Activated T-cell treated with anti-CD3 and anti-CD28 coated beads, Interleukin-2, amount 50 U/mL, for 4 hours (primary cell): ENCODE measurements at regions not wholly inside any gene's neighbourhood (a gene's known extent, or its start where the extent isn't known, plus 50 kb on each side); places are given as distances from the start of the nearest gene placed in this dataset.
A peak's percentile ranks its signal among the peaks of the same experiment; 100 is the strongest.

Experiments
- ATAC-seq, 2 donors: fragments of 200-7000 bp; cut with Tn5 transposase; one replicate each; pipeline ENCODE4 v1.10.0; 2021
- DNase-seq: peaks from one replicate; pipeline ENCODE4 v3.0.0-alpha.2; 2020
- H3K27me3 Mint-ChIP-seq: one replicate; pipeline ENCODE4 v1.8.0; 2021; ENCODE audit warnings: low read depth, mixed read lengths
- H3K36me3 Mint-ChIP-seq: one replicate; pipeline ENCODE4 v1.8.0; 2022; ENCODE audit warnings: mixed read lengths; ENCODE audit not compliant: insufficient read depth
- H3K4me1 Mint-ChIP-seq: one replicate; pipeline ENCODE4 v1.8.0; 2021; ENCODE audit warnings: low read depth, mixed read lengths
- H3K4me3 Mint-ChIP-seq: one replicate; pipeline ENCODE4 v1.8.0; 2021; ENCODE audit warnings: mild to moderate bottlenecking, moderate library complexity, mixed read lengths
- H3K9me3 Mint-ChIP-seq: one replicate; pipeline ENCODE4 v1.8.0; 2021; ENCODE audit warnings: mixed read lengths

GRCh38 chr5:2038321-2039179 lies 155.8 kb upstream of the IRX4 start:
- no peaks in the 10 kb centered on the region for H3K9me3 Mint-ChIP-seq
- DNase-seq: peak; percentile 52
- peak overlapping the region; percentile 58 for H3K4me3 Mint-ChIP-seq
- no peaks in the 10 kb centered on the region for H3K36me3 Mint-ChIP-seq
- H3K27me3 Mint-ChIP-seq: peaks cover 39% of the 10 kb centered on the region
- H3K4me1 Mint-ChIP-seq: no peaks in the 10 kb centered on the region
- peak; percentile 92 to 93 for ATAC-seq

GRCh38 chr5:2036885-2037284 lies 154.2 kb upstream of the IRX4 start:
- Mint-ChIP-seq H3K4me1 (no peaks in the 10 kb centered on the region), H3K9me3 (peaks cover 5% of the 10 kb centered on the region), H3K4me3 (no peak overlapping the region), H3K36me3 (no peaks in the 10 kb centered on the region), H3K27me3 (peaks cover 48% of the 10 kb centered on the region)
- ATAC-seq (no peak), DNase-seq (no peak)

- Mint-ChIP-seq H3K4me3 (no peak overlapping the region), H3K4me1 (no peaks in the 10 kb centered on the region), H3K27me3 (peaks cover 58% of the 10 kb centered on the region), H3K36me3 (no peaks in the 10 kb centered on the region), H3K9me3 (peaks cover 5% of the 10 kb centered on the region)
- ATAC-seq: no peak
- no peak for DNase-seq
Measured at GRCh38 chr5:2032432-2032831, 149.7 kb upstream of the IRX4 start.

GRCh38 chr5:2031581-2031980 lies 148.9 kb upstream of the IRX4 start:
- DNase-seq (no peak), ATAC-seq (no peak)
- no peaks in the 10 kb centered on the region for H3K4me1 Mint-ChIP-seq
- no peaks in the 10 kb centered on the region for H3K36me3 Mint-ChIP-seq
- peaks cover 5% of the 10 kb centered on the region for H3K9me3 Mint-ChIP-seq
- no peak overlapping the region for H3K4me3 Mint-ChIP-seq
- peaks cover 51% of the 10 kb centered on the region for H3K27me3 Mint-ChIP-seq

- no peak for ATAC-seq
- H3K27me3 Mint-ChIP-seq: peaks cover 44% of the 10 kb centered on the region
- DNase-seq: no peak
- H3K4me3 Mint-ChIP-seq: no peak overlapping the region
- no peaks in the 10 kb centered on the region for H3K36me3 Mint-ChIP-seq
- H3K9me3 Mint-ChIP-seq: peaks cover 5% of the 10 kb centered on the region
- H3K4me1 Mint-ChIP-seq: no peaks in the 10 kb centered on the region
Measured at GRCh38 chr5:2030131-2030530, 147.4 kb upstream of the IRX4 start.

GRCh38 chr5:2029206-2029605 lies 146.5 kb upstream of the IRX4 start:
- H3K36me3 Mint-ChIP-seq: no peaks in the 10 kb centered on the region
- no peak for ATAC-seq
- H3K4me1 Mint-ChIP-seq: no peaks in the 10 kb centered on the region
- peaks cover 40% of the 10 kb centered on the region for H3K27me3 Mint-ChIP-seq
- no peak overlapping the region for H3K4me3 Mint-ChIP-seq
- peaks cover 5% of the 10 kb centered on the region for H3K9me3 Mint-ChIP-seq
- DNase-seq: no peak

- peaks cover 34% of the 10 kb centered on the region for H3K27me3 Mint-ChIP-seq
- DNase-seq (no peak), ATAC-seq (no peak)
- no peaks in the 10 kb centered on the region for H3K9me3 Mint-ChIP-seq
- H3K36me3 Mint-ChIP-seq: no peaks in the 10 kb centered on the region
- H3K4me1 Mint-ChIP-seq: no peaks in the 10 kb centered on the region
- H3K4me3 Mint-ChIP-seq: no peak overlapping the region
Measured at GRCh38 chr5:2027790-2028189, 145.1 kb upstream of the IRX4 start.

GRCh38 chr5:2024986-2025721 lies 142.4 kb upstream of the IRX4 start:
- H3K36me3 Mint-ChIP-seq: no peaks in the 10 kb centered on the region
- DNase-seq (no peak), ATAC-seq (no peak)
- no peaks in the 10 kb centered on the region for H3K9me3 Mint-ChIP-seq
- no peak overlapping the region for H3K4me3 Mint-ChIP-seq
- peaks cover 35% of the 10 kb centered on the region for H3K27me3 Mint-ChIP-seq
- H3K4me1 Mint-ChIP-seq: no peaks in the 10 kb centered on the region

- Mint-ChIP-seq H3K36me3 (no peaks in the 10 kb centered on the region), H3K9me3 (no peaks in the 10 kb centered on the region), H3K4me1 (no peaks in the 10 kb centered on the region), H3K27me3 (peaks cover 24% of the 10 kb centered on the region), H3K4me3 (no peak overlapping the region)
- ATAC-seq (no peak), DNase-seq (no peak)
Measured at GRCh38 chr5:2023196-2023595, 140.5 kb upstream of the IRX4 start.

GRCh38 chr5:2022436-2022835 lies 139.7 kb upstream of the IRX4 start:
- DNase-seq: no peak
- Mint-ChIP-seq H3K27me3 (peaks cover 22% of the 10 kb centered on the region), H3K36me3 (no peaks in the 10 kb centered on the region), H3K9me3 (no peaks in the 10 kb centered on the region), H3K4me1 (no peaks in the 10 kb centered on the region), H3K4me3 (no peak overlapping the region)
- ATAC-seq: no peak

- Mint-ChIP-seq H3K36me3 (no peaks in the 10 kb centered on the region), H3K9me3 (no peaks in the 10 kb centered on the region), H3K4me1 (no peaks in the 10 kb centered on the region), H3K27me3 (peaks cover 24% of the 10 kb centered on the region), H3K4me3 (no peak overlapping the region)
- ATAC-seq (no peak), DNase-seq (no peak)
Measured at GRCh38 chr5:2021484-2022176, 138.9 kb upstream of the IRX4 start.

- Mint-ChIP-seq H3K27me3 (peaks cover 21% of the 10 kb centered on the region), H3K4me3 (no peak overlapping the region), H3K36me3 (no peaks in the 10 kb centered on the region), H3K4me1 (no peaks in the 10 kb centered on the region), H3K9me3 (no peaks in the 10 kb centered on the region)
- ATAC-seq (no peak), DNase-seq (no peak)
Measured at GRCh38 chr5:2020730-2021129, 138.0 kb upstream of the IRX4 start.

- no peaks in the 10 kb centered on the region for H3K36me3 Mint-ChIP-seq
- no peak overlapping the region for H3K4me3 Mint-ChIP-seq
- ATAC-seq: no peak
- no peaks in the 10 kb centered on the region for H3K9me3 Mint-ChIP-seq
- peaks cover 19% of the 10 kb centered on the region for H3K27me3 Mint-ChIP-seq
- no peaks in the 10 kb centered on the region for H3K4me1 Mint-ChIP-seq
- no peak for DNase-seq
Measured at GRCh38 chr5:2019716-2020115, 137.0 kb upstream of the IRX4 start.

GRCh38 chr5:2018390-2018724 lies 135.6 kb upstream of the IRX4 start:
- peaks cover 19% of the 10 kb centered on the region for H3K27me3 Mint-ChIP-seq

More at GRCh38 chr5:2018390-2018724, 135.6 kb upstream of the IRX4 start:
- Mint-ChIP-seq H3K4me3 (no peak overlapping the region), H3K4me1 (no peaks in the 10 kb centered on the region), H3K36me3 (no peaks in the 10 kb centered on the region), H3K9me3 (no peaks in the 10 kb centered on the region)
- no peak for ATAC-seq
- DNase-seq: no peak
